CD4-positive, alpha-beta T cell treated with Interleukin-1 beta for 1 hour (primary cell): ENCODE measurements at regions not wholly inside any gene's neighbourhood (a gene's known extent, or its start where the extent isn't known, plus 50 kb on each side); places are given as distances from the start of the nearest gene placed in this dataset.

Source experiments
- DNase-seq, 2 donors: peaks; one replicate each; pipeline ENCODE4 v3.0.0-alpha.2; 2020 to 2022

- DNase-seq, result no peak
Observed at GRCh38 chr10:10787586-10787985, 230.1 kb upstream of the CELF2 start.

GRCh38 chr10:10788761-10789160 lies 228.9 kb upstream of the CELF2 start:
- DNase-seq, result no peak

- no peak for DNase-seq
Observed at GRCh38 chr10:10791869-10792268, 225.8 kb upstream of the CELF2 start.

GRCh38 chr10:10792681-10793080 lies 225.0 kb upstream of the CELF2 start:
- no peak for DNase-seq

GRCh38 chr10:10794046-10794445 lies 223.6 kb upstream of the CELF2 start:
- no peak for DNase-seq

- DNase-seq, result no peak
Observed at GRCh38 chr10:10794791-10795191, 222.9 kb upstream of the CELF2 start.

- no peak for DNase-seq
Observed at GRCh38 chr10:10796061-10796773, 221.5 kb upstream of the CELF2 start.

GRCh38 chr10:10796774-10797415 lies 220.8 kb upstream of the CELF2 start:
- no peak for DNase-seq

GRCh38 chr10:10797513-10797912 lies 220.2 kb upstream of the CELF2 start:
- DNase-seq, result no peak

- DNase-seq, result no peak
Observed at GRCh38 chr10:10798102-10798863, 219.4 kb upstream of the CELF2 start.

- no peak for DNase-seq
Observed at GRCh38 chr10:10798864-10799192, 218.8 kb upstream of the CELF2 start.

- no peak for DNase-seq
Observed at GRCh38 chr10:10800961-10801360, 216.7 kb upstream of the CELF2 start.

GRCh38 chr10:10803278-10803677 lies 214.4 kb upstream of the CELF2 start:
- DNase-seq, result no peak

- no peak for DNase-seq
Observed at GRCh38 chr10:10804061-10804460, 213.6 kb upstream of the CELF2 start.

GRCh38 chr10:10804998-10805740 lies 212.5 kb upstream of the CELF2 start:
- DNase-seq, result no peak

GRCh38 chr10:10807106-10807505 lies 210.6 kb upstream of the CELF2 start:
- DNase-seq, result no peak

- DNase-seq, result no peak
Observed at GRCh38 chr10:10811562-10811961, 206.1 kb upstream of the CELF2 start.

GRCh38 chr10:10813656-10814055 lies 204.0 kb upstream of the CELF2 start:
- no peak for DNase-seq

- DNase-seq, result no peak
Observed at GRCh38 chr10:10814069-10814468, 203.6 kb upstream of the CELF2 start.

- DNase-seq, result no peak
Observed at GRCh38 chr10:10816447-10816846, 201.2 kb upstream of the CELF2 start.

GRCh38 chr10:10817609-10818008 lies 200.1 kb upstream of the CELF2 start:
- no peak for DNase-seq

- no peak for DNase-seq
Observed at GRCh38 chr10:10818082-10818481, 199.6 kb upstream of the CELF2 start.

GRCh38 chr10:10819206-10819856 lies 198.3 kb upstream of the CELF2 start:
- DNase-seq, result no peak
